ENCODE measurements at regions not wholly inside any gene's neighbourhood (a gene's known extent, or its start where the extent isn't known, plus 50 kb on each side); places are given as distances from the start of the nearest gene placed in this dataset.

DNA sequence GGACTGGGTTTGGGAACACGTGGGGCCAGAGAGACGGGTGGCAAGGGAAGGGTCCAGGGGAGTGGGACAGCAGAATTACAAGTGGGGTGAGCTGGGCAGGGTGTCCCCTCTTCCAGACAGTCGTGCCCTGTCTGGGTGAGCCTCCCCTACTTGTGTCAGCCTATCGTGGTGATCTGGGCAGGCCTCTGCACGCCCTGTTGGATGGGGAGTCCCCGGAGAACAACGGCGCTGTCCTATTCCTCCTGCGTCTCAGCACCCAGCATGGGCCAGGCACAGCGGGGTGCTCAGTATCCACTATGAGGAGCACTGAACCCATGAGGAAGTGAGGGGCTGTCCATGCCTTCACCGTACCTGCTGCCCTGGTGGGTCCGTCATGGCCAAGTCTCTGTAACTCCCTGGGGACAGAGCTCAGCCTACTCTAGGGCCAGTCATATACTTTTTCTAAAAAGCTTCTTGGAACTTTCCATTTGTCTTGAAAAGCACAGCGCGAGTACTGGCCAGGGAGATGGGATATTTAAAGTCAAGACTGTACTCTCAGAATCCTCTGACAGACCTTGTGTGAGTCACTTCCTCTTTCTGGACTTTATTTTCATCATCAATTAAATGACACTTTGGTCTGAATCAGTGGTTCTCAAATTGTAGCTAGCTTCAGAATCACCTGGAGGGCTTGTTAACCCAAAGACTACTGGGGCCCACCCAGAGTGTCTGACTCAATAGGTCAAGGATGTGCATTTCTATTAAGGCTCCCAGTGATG, 81.7 kb upstream of the NECTIN1 start:
- no peak for DNase-seq (ENCODE audit: low read depth)

- no peak for DNase-seq (ENCODE audit: low read depth)
These were observed 80.3 kb upstream of the NECTIN1 start for GRCh38 chr11:119809346-119809745.

DNA sequence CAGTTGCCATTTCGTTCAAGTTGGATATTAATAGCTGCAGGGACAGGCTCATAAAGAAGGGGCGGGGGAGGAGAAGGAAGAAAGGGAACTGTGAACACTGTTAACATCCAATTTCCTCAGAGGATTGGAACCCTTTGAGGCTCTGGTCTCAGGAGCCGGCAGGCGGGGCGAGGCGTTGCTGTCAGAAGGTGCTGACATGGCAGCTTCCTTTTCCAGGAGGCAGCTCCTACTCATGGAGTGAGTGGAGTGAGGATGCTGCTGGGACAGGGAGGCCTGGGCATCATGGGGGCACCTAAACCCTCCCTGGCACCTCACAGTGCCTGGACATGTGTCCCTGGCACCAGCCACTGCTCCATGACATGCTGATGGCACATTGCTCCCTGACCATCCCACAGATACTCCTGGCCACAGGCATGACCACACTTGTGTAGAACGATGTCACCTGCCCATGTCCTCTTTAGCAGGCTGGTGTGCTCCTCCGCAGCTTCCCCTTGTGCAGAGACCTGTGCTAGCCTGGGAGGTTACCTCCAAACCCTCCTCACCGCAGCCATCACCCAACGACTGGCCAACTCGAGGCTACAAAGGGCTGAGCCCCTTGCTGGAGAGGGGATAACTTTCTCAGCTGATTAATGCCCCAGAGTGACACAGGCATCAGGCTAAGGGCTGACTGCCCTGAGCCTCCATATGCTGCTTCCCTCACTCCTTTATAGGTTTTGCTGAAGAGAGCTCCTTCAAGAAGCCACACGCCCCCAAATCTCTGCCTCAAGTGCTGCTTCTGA, 79.6 kb upstream of the NECTIN1 start:
- DNase-seq (ENCODE audit: low read depth), result no peak

DNA sequence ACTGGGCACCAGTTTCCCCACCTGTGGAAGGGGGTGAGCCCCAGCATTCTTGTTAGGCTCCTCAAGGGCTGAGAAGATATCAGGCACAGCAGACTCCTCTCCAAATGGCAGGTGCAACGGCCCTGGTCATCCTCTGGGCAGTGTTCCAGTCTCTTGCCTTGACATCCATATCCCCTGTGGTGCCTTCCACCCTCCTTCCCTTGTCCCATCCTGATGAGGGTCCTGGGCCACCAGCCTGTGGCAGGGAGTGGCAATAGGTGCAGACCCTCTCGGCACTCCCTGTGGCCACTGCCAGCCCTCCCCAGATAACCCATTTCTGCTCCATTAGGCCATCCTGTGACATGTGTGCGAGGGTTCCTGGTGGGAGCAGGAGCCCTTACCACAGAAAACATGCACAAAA, 78.8 kb upstream of the NECTIN1 start:
- no peak for DNase-seq (ENCODE audit: low read depth)

DNA sequence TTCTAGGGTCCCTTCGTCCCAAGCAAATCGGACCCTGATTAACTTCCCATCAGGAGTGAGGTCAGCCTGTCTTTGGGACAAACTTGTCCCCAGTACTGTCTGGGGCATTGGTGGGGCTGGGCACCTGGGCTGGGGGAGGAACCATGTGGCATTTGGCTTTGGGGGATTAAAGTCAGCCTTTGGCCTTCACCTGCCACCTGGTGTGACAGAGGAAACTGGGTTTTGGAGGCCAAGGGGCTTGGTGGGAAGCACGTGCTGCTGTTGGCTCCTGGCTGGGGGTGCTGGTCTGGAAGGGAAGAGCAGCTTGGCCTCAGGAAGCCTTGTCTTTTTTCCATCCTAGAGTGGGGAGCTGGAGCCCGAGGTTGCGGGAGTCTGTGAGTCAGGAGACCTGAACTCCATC, 78.4 kb upstream of the NECTIN1 start:
- no peak for DNase-seq (ENCODE audit: low read depth)

- no peak for DNase-seq (ENCODE audit: low read depth)
These were observed 77.3 kb upstream of the NECTIN1 start for GRCh38 chr11:119806064-119806915.

GRCh38 chr11:119805663-119806062, 76.7 kb upstream of the NECTIN1 start:
- DNase-seq (ENCODE audit: low read depth), result no peak

DNA sequence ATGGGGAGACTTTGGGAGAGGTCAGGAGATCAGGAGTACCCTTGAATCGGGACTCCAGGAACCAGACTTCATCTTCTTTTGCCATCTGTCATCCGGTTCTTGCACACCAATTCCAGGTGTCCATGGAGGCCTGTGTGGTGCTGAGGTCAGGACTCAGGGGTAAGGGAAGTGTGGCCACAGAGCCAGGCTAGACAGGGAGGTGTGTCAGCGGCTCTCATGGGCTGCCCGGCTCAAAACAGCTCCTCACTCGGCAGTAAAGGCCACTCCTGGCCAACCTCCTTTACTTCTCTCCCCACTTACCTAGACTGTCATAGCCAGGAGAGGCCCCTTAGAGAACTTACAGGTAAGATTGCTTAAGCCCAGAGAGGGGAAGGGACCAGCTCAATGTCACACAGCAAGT, 75.7 kb upstream of the NECTIN1 start:
- DNase-seq (ENCODE audit: low read depth), result no peak

- DNase-seq (ENCODE audit: low read depth), result no peak
These were observed 74.8 kb upstream of the NECTIN1 start for GRCh38 chr11:119803726-119804294.

GRCh38 chr11:119803139-119803538, 74.1 kb upstream of the NECTIN1 start:
- no peak for DNase-seq (ENCODE audit: low read depth)

- no peak for DNase-seq (ENCODE audit: low read depth)
These were observed 73.7 kb upstream of the NECTIN1 start for GRCh38 chr11:119802670-119803069.

- no peak for DNase-seq (ENCODE audit: low read depth)
These were observed 71.6 kb upstream of the NECTIN1 start for GRCh38 chr11:119800619-119801018.

DNA sequence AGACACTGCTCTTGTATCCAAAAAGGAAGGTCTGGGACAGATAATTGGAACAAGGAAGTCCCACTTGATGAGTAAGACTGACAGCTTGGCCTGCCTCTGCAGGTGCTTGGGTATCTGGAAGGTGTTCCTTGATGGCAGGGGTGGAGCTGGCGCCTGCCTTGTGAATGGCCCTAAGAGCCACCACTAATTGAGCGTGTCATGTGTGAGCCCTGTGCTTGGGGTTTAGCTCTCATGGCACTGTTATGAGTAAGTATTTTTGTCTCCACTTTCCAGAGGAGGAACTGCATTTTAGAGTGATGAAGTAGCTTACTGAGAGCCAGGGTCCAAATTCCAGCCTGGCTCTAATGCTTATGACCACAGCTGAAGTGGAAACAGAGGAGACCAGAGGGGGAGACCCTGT, 71.2 kb upstream of the NECTIN1 start:
- DNase-seq (ENCODE audit: low read depth), result no peak

- no peak for DNase-seq (ENCODE audit: low read depth)
These were observed 69.7 kb upstream of the NECTIN1 start for GRCh38 chr11:119798656-119799055.

DNA sequence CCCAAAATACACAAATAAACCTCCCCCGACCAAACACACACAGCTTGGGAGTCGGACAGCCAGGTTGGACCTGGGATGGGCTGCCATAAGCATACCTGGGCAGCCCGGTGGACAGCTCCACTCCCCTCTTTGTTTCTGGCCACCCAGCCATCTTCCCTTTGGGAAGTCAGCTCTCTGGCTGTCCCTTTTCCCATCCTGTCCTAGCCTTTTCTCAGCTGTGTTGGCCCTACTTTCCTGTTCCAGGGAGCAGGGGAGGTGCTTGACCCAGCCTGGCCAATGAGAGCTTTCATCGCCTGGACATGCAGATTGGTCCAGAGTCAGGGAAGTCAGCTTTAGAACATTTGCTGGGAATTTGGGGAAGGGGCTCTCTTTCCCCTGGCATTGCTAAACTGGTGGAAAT, 68.7 kb upstream of the NECTIN1 start:
- no peak for DNase-seq (ENCODE audit: low read depth)

GRCh38 chr11:119797123-119797611, 68.2 kb upstream of the NECTIN1 start:
- DNase-seq (ENCODE audit: low read depth), result no peak

GRCh38 chr11:119796363-119797060, 67.5 kb upstream of the NECTIN1 start:
- DNase-seq (ENCODE audit: low read depth), result no peak

DNA sequence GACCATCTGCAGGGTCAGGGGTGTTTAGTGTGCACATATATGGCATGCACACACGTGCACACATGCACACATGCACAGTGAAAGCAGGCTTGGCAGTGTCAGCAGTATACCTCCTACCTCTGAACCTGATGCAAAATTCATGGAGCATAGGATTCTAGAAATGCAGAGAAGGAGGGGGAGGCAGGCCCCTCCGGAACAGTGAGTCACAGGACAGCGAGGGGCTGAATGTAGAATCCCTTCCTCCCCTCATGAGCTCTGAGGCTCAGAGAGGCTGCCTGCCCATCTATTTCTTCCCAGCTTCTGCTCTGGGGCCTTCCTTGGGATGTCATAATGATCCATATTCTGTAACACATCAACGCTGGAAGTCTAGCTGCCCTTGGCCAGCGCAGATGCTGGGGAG, 66.7 kb upstream of the NECTIN1 start:
- no peak for DNase-seq (ENCODE audit: low read depth)

GRCh38 chr11:119795231-119795630, 66.2 kb upstream of the NECTIN1 start:
- peak; percentile 85 for DNase-seq (ENCODE audit: low read depth)

- DNase-seq (ENCODE audit: low read depth), result no peak
These were observed 65.8 kb upstream of the NECTIN1 start for GRCh38 chr11:119794756-119795155.

- DNase-seq (ENCODE audit: low read depth), result no peak
These were observed 65.2 kb upstream of the NECTIN1 start for GRCh38 chr11:119794141-119794665.

Measured in non-pigmented ciliary epithelial cell (primary cell).